ENCODE measurements at regions not wholly inside any gene's neighbourhood (a gene's known extent, or its start where the extent isn't known, plus 50 kb on each side); places are given as distances from the start of the nearest gene placed in this dataset.
A peak's percentile ranks its signal among the peaks of the same experiment; 100 is the strongest.
"Not testable (repeated sequence)": the region's sequence is repeated elsewhere in the genome, so short reads cannot be mapped to it uniquely, and the experiment has no call there.

DNA sequence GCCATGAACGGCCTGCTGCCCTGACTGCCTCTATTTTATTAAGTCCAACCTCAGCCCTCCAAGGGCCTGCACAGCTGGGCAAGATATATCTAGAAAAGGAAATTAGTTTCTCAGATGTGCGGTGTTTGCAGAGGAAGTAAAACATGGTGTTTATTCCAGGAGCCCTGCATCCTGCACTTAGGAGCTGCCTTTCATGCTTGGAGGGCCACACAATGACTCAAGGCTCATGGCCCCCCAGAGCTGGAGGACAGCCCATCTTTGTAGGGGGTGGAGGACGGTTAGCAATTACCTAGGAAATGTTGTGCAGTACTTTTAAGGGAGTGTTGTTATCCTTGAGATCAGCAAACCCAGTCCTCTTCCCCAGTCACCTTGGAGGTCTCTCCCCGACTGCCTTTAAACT is 80.5 kb downstream of the COPRS start:
- TF ChIP-seq, protein P1, sequence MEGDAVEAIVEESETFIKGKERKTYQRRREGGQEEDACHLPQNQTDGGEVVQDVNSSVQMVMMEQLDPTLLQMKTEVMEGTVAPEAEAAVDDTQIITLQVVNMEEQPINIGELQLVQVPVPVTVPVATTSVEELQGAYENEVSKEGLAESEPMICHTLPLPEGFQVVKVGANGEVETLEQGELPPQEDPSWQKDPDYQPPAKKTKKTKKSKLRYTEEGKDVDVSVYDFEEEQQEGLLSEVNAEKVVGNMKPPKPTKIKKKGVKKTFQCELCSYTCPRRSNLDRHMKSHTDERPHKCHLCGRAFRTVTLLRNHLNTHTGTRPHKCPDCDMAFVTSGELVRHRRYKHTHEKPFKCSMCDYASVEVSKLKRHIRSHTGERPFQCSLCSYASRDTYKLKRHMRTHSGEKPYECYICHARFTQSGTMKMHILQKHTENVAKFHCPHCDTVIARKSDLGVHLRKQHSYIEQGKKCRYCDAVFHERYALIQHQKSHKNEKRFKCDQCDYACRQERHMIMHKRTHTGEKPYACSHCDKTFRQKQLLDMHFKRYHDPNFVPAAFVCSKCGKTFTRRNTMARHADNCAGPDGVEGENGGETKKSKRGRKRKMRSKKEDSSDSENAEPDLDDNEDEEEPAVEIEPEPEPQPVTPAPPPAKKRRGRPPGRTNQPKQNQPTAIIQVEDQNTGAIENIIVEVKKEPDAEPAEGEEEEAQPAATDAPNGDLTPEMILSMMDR (IDR thresholded peaks at IDR 0.05) = no peak
- DNase-seq = no peak
- H3K9me3 ChIP-seq = no peaks in the 10 kb centered on the region
- H3K4me3 ChIP-seq = no peak overlapping the region
- ATAC-seq = no peak
- intact Hi-C loops (cut with DNase I, micrococcal nuclease) = no loop called here
- no peaks in the 10 kb centered on the region for H3K36me3 ChIP-seq (ENCODE audit: low read depth)
- no peaks in the 10 kb centered on the region for H3K4me1 ChIP-seq (ENCODE audit: low read depth)

DNA sequence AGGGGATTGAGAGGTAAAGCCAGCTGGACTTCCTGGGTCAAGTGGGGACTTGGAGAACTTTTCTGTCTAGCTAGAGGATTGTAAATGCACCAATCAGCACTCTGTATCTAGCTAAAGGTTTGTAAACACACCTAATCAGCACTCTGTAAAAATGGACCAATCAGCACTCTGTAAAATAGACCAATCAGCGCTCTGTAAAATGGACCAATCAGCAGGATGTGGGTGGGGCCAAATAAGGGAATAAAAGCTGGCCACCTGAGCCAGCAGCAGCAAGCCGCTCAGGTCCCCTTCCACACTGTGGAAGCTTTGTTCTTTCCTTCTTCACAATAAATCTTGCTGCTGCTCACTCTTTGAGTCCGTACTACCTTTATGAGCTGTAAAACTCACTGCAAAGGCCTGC is 87.7 kb downstream of the COPRS start:
- H3K36me3 ChIP-seq (ENCODE audit: low read depth); DNase-seq; ATAC-seq; H3K9me3 ChIP-seq; intact Hi-C loops (cut with DNase I, micrococcal nuclease); H3K4me3 ChIP-seq; H3K4me1 ChIP-seq (ENCODE audit: low read depth): not testable (repeated sequence)

DNA sequence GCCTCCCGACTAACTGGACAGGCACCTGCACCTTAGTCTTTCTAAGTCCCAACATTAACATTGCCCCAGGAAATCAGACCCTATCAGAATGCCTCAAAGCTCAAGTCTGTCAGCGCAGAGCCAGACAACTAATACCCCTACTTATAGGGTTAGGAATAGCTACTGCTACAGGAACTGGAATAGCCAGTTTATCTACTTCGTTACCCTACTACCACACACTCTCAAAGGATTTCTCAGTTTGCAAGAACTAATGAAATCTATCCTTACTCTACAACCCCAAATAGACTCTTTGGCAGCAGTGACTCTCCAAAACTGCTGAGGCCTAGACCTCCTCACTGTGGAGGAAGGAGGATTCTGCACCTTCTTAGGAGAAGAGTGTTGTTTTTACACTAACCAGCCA is 88.5 kb downstream of the COPRS start:
- H3K9me3 ChIP-seq; H3K4me3 ChIP-seq; DNase-seq; ATAC-seq; H3K36me3 ChIP-seq (ENCODE audit: low read depth); H3K4me1 ChIP-seq (ENCODE audit: low read depth); intact Hi-C loops (cut with DNase I, micrococcal nuclease): not testable (repeated sequence)

DNA sequence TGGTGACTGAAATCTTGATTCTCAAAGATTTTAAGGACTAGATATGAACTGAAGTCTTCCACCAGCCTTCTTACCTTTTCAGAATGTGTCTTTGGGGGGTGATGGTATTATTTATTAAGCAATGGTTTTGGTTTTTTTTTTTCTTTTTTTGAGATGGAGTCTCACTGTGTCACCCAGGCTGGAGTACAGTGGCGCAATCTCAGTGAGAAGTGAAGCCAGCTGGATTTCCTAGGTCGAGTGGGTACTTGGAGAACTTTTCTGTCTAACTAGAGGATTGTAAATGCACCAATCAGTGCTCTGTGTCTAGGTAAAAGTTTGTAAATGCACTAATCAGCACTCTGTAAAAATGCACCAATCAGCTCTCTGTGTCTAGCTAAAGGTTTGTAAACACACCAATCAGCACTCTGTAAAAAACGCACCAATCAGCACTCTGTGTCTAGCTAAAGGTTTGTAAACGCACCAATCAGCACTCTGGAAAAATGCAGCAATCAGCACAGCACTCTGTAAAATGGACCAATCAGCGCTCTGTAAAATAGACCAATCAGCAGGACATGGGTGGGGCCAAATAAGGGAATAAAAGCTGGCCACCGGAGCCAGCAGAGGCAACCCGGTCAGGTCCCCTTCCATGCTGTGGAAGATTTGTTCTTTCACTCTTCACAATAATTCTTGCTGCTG is 97.1 kb downstream of the COPRS start:
- intact Hi-C loops (cut with DNase I, micrococcal nuclease); H3K4me1 ChIP-seq (ENCODE audit: low read depth): not testable (repeated sequence)

DNA sequence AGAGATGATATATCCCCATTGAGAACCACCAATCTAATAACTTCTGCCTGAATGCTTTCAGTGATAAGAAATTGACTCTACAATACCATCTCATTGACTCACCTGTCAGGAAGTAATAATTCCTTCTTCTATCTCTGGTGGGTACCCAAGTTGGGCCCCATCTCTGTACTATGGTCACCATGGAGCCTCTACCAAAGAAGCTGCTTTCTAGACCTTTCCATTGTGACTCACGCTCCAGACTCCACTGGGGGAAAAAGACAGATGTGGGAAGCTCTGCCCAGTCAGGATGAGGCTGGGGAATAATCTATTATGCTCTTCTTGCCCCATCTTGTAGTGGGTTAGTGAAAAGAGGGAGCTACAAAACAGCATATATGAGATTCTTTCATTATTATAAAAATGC is 100.4 kb downstream of the COPRS start:
- intact Hi-C loops (cut with DNase I, micrococcal nuclease) = no loop called here
- no peak for ATAC-seq
- TF ChIP-seq, protein P1 (IDR thresholded peaks at IDR 0.05) = no peak
- H3K4me3 ChIP-seq = no peak overlapping the region
- H3K9me3 ChIP-seq = peaks cover 2% of the 10 kb centered on the region
- no peaks in the 10 kb centered on the region for H3K36me3 ChIP-seq (ENCODE audit: low read depth)
- H3K4me1 ChIP-seq (ENCODE audit: low read depth) = no peaks in the 10 kb centered on the region
- DNase-seq = no peak

More for the DNA sequence above, 97.1 kb downstream of the COPRS start:
- not testable (repeated sequence) for H3K9me3 ChIP-seq; H3K4me3 ChIP-seq; DNase-seq; ATAC-seq; H3K36me3 ChIP-seq (ENCODE audit: low read depth)

DNA sequence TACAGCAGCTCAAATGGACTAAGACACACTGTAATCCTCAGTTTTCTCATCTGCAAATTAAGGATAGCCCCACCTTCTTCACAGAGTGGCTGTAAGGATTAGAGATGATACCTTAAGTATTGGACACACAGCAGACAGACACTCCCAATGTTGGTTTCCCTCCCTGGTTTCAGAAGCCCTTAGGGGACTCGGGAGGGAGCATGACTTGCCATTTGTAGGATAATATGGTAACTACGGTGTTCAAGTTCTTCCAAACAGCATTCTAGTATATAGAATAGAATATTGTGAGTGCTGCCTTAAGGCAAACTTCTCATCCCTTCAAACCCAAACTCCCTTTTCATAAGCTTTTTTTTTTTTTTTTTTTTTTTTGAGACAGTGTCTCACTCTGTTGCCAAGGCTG is 101.9 kb downstream of the COPRS start:
- DNase-seq = no peak
- no peak for ATAC-seq
- TF ChIP-seq, protein P1 (IDR thresholded peaks at IDR 0.05) = no peak
- intact Hi-C loops (cut with DNase I, micrococcal nuclease) = no loop called here
- no peaks in the 10 kb centered on the region for H3K36me3 ChIP-seq (ENCODE audit: low read depth)
- H3K4me3 ChIP-seq = no peak overlapping the region
- H3K4me1 ChIP-seq (ENCODE audit: low read depth) = peaks cover 4% of the 10 kb centered on the region
- peaks cover under 1% of the 10 kb centered on the region for H3K9me3 ChIP-seq

DNA sequence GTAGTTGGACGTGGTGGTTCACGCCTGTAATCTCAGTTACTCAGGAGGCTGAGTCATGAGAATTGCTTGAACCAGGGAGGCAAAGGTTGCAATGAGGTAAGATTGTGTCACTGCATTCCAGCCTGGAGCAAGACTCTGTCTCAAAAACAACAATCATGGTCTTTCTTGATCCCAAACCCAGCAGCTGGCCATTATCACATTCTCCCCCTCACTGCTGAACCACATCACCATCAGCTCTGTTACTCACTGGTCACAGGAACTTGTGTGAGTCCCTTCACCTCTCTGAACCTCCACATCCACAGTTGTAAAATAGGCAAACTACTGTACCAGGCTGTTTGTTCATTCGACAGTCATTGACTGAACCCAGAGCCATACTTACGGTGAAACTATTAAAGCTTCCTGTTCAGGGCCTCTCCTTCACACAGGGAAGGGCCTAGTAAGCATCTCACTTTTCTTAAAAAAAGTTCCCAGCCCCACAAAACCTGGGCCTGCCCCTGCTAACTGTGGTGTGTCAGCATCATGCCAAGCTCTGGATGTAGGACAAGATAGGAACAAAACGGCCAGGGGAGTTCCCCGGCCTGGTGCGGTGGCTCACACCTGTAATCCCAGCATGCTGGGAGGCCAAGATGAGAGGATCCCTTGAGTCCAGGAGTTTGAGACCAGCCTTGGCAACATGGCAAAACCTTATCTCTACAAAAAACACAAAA is 104.7 kb downstream of the COPRS start:
- Histone ChIP-seq H3K36me3 (ENCODE audit: low read depth) (no peaks in the 10 kb centered on the region), H3K4me1 (ENCODE audit: low read depth) (peaks cover 4% of the 10 kb centered on the region), H3K9me3 (no peaks in the 10 kb centered on the region), H3K4me3 (no peak overlapping the region)
- ATAC-seq (peak; percentile 77), DNase-seq (no peak)
- TF ChIP-seq, protein P1 (IDR thresholded peaks at IDR 0.05) = no peak
- intact Hi-C loops (cut with DNase I, micrococcal nuclease) = no loop called here

All from mucosa of descending colon (tissue), 3 donors.